Panc1 (cell line): ENCODE measurements at regions not wholly inside any gene's neighbourhood (a gene's known extent, or its start where the extent isn't known, plus 50 kb on each side); places are given as distances from the start of the nearest gene placed in this dataset.

Experiments used
- ATAC-seq: fragments of 200-7000 bp; cut with Tn5 transposase; 2 replicates; pipeline ENCODE4 v1.9.1; 2020; ENCODE audit warnings: mild to moderate bottlenecking, moderate library complexity
- BruUV-seq: library from RNA; stranded (reverse); fragments of 400-500 nt; replicated peaks from 2 replicates; lab custom pipeline; 2021; lab: Mats Ljungman, UMichigan
- CTCF ChIA-PET: fragments of 300-600 bp; sonication (Branson Sonifier 250); formaldehyde crosslinking; loops from one replicate; lab custom pipeline; 2022; ENCODE audit warnings: antibody characterized with exemption; lab: Charles Lee
- POLR2A ChIA-PET: fragments of 300-600 bp; sonication (Branson Sonifier 250); formaldehyde crosslinking; loops from one replicate; lab custom pipeline; 2022; ENCODE audit warnings: antibody characterized with exemption; lab: Charles Lee
- DNase-seq: peaks from one replicate; pipeline ENCODE4 v3.0.0-alpha.2; 2010; ENCODE audit warnings: low read depth, low spot score
- H3K27ac ChIP-seq: 2 replicates; pipeline ENCODE4 v1.5.1; 2011; ENCODE audit warnings: mild to moderate bottlenecking, low read length, inconsistent platforms
- H3K27me3 ChIP-seq: fragments of 200-500 bp; sonication (Bioruptor generic); 2 replicates; pipeline ENCODE4 v1.6.0; 2014; ENCODE audit warnings: low read length, inconsistent platforms; ENCODE audit not compliant: control insufficient read depth, insufficient read depth
- H3K36me3 ChIP-seq: fragments of 200-500 bp; sonication (Bioruptor generic); 2 replicates; pipeline ENCODE4 v1.5.1; 2014; ENCODE audit warnings: inconsistent platforms, mild to moderate bottlenecking, low read length, moderate library complexity; ENCODE audit not compliant: control insufficient read depth, insufficient read depth
- H3K4me1 ChIP-seq: 2 replicates; pipeline ENCODE4 v1.5.1; 2011; ENCODE audit warnings: inconsistent platforms, mild to moderate bottlenecking, low read length, moderate library complexity; ENCODE audit not compliant: control insufficient read depth, insufficient read depth
- H3K4me3 ChIP-seq, 2 experiments: 2 replicates each; pipeline ENCODE4 v1.5.1; 2011 to 2012; ENCODE audit warnings: low read depth in 2 of 2, low read length in 2 of 2, mild to moderate bottlenecking in 2 of 2, inconsistent platforms in 1 of 2, moderate library complexity in 1 of 2
- H3K9me3 ChIP-seq: fragments of 200-500 bp; sonication (Bioruptor generic); 2 replicates; pipeline ENCODE4 v1.5.1; 2014; ENCODE audit warnings: low read depth, mild to moderate bottlenecking, inconsistent platforms, low read length, moderate library complexity; ENCODE audit not compliant: control insufficient read depth, insufficient read depth
- POLR2AphosphoS5 ChIP-seq: IDR thresholded peaks from 2 replicates; pipeline ENCODE4 v1.6.1; 2012; ENCODE audit warnings: mild to moderate bottlenecking, low read depth, low read length, moderate library complexity
- SIN3A ChIP-seq: IDR thresholded peaks from 2 replicates; pipeline ENCODE4 v1.6.1; 2012; ENCODE audit warnings: low read depth, mild to moderate bottlenecking, low read length, moderate library complexity, borderline replicate concordance; ENCODE audit not compliant: insufficient read depth
- TCF7L2 ChIP-seq: IDR thresholded peaks from 2 replicates; pipeline ENCODE4 v1.6.1; 2011; ENCODE audit warnings: mild to moderate bottlenecking, low read depth, low read length, inconsistent platforms
- in situ Hi-C: cut with HindIII; loops from 2 replicates; pipeline ENCODE4 v1.10.0; 2016; ENCODE audit warnings: low sequenced_read_pairs, low pct_unique_long_range_greater_than_20kb
- intact Hi-C: fragments of 100-400 bp; cut with micrococcal nuclease; formaldehyde crosslinking; loops from one replicate; pipeline ENCODE4 v1.10.0; 2022; ENCODE audit not compliant: unreplicated experiment
- TF ChIP-seq, protein P1 (sequence below): fragments of 450-650 bp; IDR thresholded peaks from 2 replicates; pipeline ENCODE4 v1.5.1; 2017; ENCODE audit warnings: mild to moderate bottlenecking
- TF ChIP-seq, protein P2 (sequence below), 2 experiments: IDR thresholded peaks; 2 replicates each; pipeline ENCODE4 v1.6.1; 2011 to 2012; ENCODE audit warnings: low read depth in 2 of 2, control low read depth in 1 of 2, low read length in 1 of 2, mild to moderate bottlenecking in 1 of 2, moderate library complexity in 1 of 2; ENCODE audit not compliant: insufficient read depth in 1 of 2

DNA sequence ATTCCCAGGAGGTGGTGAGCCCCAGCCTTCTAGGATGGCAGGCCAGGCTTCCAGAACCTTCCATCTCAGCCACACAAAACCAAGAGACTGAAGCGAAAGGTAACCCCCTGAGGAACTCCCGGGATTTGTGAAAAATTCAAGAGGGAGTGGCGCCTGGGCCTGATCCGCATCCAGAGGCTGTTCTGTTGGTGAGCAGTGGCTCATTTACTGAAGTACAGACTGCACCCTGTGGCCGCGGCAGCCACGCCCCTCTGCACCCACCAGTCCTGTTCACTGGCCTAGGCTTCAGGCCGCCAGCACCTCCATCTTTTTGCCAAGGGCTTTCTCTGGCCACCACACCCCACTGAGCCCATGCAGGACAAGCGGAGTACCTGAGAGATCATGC lies 79.1 kb upstream of the PTPN1 start:
- no TSS peak for BruUV-seq
- DNase-seq (no peak), ATAC-seq (no peak)
- H3K4me1 ChIP-seq: peaks cover 5% of the 10 kb centered on the region; the same call in 1 of the 2 replicates
- in situ Hi-C loops: no loop called here
- no peaks in the 10 kb centered on the region for H3K27me3 ChIP-seq
- no peak overlapping the region for H3K4me3 ChIP-seq
- CTCF ChIA-PET: no interaction called here
- no peaks in the 10 kb centered on the region for H3K36me3 ChIP-seq
- TF ChIP-seq, protein P1, sequence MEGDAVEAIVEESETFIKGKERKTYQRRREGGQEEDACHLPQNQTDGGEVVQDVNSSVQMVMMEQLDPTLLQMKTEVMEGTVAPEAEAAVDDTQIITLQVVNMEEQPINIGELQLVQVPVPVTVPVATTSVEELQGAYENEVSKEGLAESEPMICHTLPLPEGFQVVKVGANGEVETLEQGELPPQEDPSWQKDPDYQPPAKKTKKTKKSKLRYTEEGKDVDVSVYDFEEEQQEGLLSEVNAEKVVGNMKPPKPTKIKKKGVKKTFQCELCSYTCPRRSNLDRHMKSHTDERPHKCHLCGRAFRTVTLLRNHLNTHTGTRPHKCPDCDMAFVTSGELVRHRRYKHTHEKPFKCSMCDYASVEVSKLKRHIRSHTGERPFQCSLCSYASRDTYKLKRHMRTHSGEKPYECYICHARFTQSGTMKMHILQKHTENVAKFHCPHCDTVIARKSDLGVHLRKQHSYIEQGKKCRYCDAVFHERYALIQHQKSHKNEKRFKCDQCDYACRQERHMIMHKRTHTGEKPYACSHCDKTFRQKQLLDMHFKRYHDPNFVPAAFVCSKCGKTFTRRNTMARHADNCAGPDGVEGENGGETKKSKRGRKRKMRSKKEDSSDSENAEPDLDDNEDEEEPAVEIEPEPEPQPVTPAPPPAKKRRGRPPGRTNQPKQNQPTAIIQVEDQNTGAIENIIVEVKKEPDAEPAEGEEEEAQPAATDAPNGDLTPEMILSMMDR: no peak
- TF ChIP-seq POLR2AphosphoS5: no peak
- no peak for TF ChIP-seq SIN3A
- TF ChIP-seq, protein P2, sequence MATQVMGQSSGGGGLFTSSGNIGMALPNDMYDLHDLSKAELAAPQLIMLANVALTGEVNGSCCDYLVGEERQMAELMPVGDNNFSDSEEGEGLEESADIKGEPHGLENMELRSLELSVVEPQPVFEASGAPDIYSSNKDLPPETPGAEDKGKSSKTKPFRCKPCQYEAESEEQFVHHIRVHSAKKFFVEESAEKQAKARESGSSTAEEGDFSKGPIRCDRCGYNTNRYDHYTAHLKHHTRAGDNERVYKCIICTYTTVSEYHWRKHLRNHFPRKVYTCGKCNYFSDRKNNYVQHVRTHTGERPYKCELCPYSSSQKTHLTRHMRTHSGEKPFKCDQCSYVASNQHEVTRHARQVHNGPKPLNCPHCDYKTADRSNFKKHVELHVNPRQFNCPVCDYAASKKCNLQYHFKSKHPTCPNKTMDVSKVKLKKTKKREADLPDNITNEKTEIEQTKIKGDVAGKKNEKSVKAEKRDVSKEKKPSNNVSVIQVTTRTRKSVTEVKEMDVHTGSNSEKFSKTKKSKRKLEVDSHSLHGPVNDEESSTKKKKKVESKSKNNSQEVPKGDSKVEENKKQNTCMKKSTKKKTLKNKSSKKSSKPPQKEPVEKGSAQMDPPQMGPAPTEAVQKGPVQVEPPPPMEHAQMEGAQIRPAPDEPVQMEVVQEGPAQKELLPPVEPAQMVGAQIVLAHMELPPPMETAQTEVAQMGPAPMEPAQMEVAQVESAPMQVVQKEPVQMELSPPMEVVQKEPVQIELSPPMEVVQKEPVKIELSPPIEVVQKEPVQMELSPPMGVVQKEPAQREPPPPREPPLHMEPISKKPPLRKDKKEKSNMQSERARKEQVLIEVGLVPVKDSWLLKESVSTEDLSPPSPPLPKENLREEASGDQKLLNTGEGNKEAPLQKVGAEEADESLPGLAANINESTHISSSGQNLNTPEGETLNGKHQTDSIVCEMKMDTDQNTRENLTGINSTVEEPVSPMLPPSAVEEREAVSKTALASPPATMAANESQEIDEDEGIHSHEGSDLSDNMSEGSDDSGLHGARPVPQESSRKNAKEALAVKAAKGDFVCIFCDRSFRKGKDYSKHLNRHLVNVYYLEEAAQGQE (IDR thresholded peaks at IDR 0.05; ENCODE audit: insufficient read depth in 1 of 2, low read depth in 2 of 2, low read length in 1 of 2): no peak
- TF ChIP-seq TCF7L2: no peak
- no peak overlapping the region for H3K27ac ChIP-seq
- intact Hi-C loops: no loop called here
- POLR2A ChIA-PET: no interaction called here
- no peaks in the 10 kb centered on the region for H3K9me3 ChIP-seq

- Histone ChIP-seq H3K27ac (no peak overlapping the region), H3K27me3 (no peaks in the 10 kb centered on the region), H3K36me3 (no peaks in the 10 kb centered on the region), H3K9me3 (no peaks in the 10 kb centered on the region), H3K4me1 (0 out of 2 replicates have a peak, but pooled peaks cover 3% of the 10 kb centered on the region), H3K4me3 (no peak overlapping the region)
- CTCF ChIA-PET: interaction anchor here (1.1 kb wide), 1 partner anchor 20 kb away, joined by 3 read pairs; no protein-coding TSS in a partner anchor
- intact Hi-C loops (no loop called here), in situ Hi-C loops (no loop called here)
- no TSS peak for BruUV-seq
- ATAC-seq (no peak), DNase-seq (no peak)
- no peak for TF ChIP-seq POLR2AphosphoS5
- TF ChIP-seq, protein P1: no peak
- TF ChIP-seq TCF7L2: no peak
- no peak for TF ChIP-seq SIN3A
- TF ChIP-seq, protein P2 (IDR thresholded peaks at IDR 0.05; ENCODE audit: insufficient read depth in 1 of 2, low read depth in 2 of 2, low read length in 1 of 2): no peak
- POLR2A ChIA-PET: interaction anchor here (0.6 kb wide), 1 partner anchor 521 kb away, joined by 3 read pairs; no protein-coding TSS in a partner anchor
Observed at GRCh38 chr20:50433001-50433761, 77.0 kb upstream of the PTPN1 start.
